T-helper 2 cell (primary cell): ENCODE measurements at regions not wholly inside any gene's neighbourhood (a gene's known extent, or its start where the extent isn't known, plus 50 kb on each side); places are given as distances from the start of the nearest gene placed in this dataset.
"Not testable (repeated sequence)": the region's sequence is repeated elsewhere in the genome, so short reads cannot be mapped to it uniquely, and the experiment has no call there.

Experiments used
- DNase-seq, 5 experiments: peaks; one replicate each; pipeline versions ENCODE4 v3.0.0 to v3.0.0-alpha.2; 2012 to 2022

- not testable (repeated sequence) for DNase-seq
These were observed 215.0 kb downstream of the STIM2 start for GRCh38 chr4:27075603-27076002.

GRCh38 chr4:27078934-27079455, 218.4 kb downstream of the STIM2 start:
- no peak for DNase-seq

- DNase-seq = no peak
These were observed 221.3 kb downstream of the STIM2 start for GRCh38 chr4:27081675-27082586.

GRCh38 chr4:27082776-27083175, 222.1 kb downstream of the STIM2 start:
- DNase-seq = no peak

GRCh38 chr4:27084685-27085361, 224.2 kb downstream of the STIM2 start:
- no peak for DNase-seq

GRCh38 chr4:27085396-27085795, 224.8 kb downstream of the STIM2 start:
- DNase-seq = no peak

GRCh38 chr4:27087306-27088045, 226.8 kb downstream of the STIM2 start:
- no peak for DNase-seq

- DNase-seq = no peak
These were observed 227.8 kb downstream of the STIM2 start for GRCh38 chr4:27088491-27088890.

GRCh38 chr4:27089186-27089585, 228.5 kb downstream of the STIM2 start:
- DNase-seq = no peak

GRCh38 chr4:27090406-27090805, 229.8 kb downstream of the STIM2 start:
- DNase-seq = no peak

- DNase-seq = no peak
These were observed 233.6 kb downstream of the STIM2 start for GRCh38 chr4:27094224-27094623.

GRCh38 chr4:27094783-27095182, 234.1 kb downstream of the STIM2 start:
- DNase-seq = no peak

GRCh38 chr4:27096142-27096824, 235.6 kb downstream of the STIM2 start:
- DNase-seq = no peak

GRCh38 chr4:27098034-27098433, 237.4 kb downstream of the STIM2 start:
- no peak for DNase-seq

GRCh38 chr4:27100713-27101112, 240.1 kb downstream of the STIM2 start:
- no peak for DNase-seq

GRCh38 chr4:27101126-27101525, 240.5 kb downstream of the STIM2 start:
- DNase-seq = no peak

GRCh38 chr4:27101561-27101960, 240.9 kb downstream of the STIM2 start:
- no peak for DNase-seq

GRCh38 chr4:27111627-27112026, 251.0 kb downstream of the STIM2 start:
- no peak for DNase-seq

- no peak for DNase-seq
These were observed 251.9 kb downstream of the STIM2 start for GRCh38 chr4:27112587-27112986.

- DNase-seq = no peak
These were observed 254.6 kb downstream of the STIM2 start for GRCh38 chr4:27115221-27115620.

- DNase-seq = no peak
These were observed 256.8 kb downstream of the STIM2 start for GRCh38 chr4:27117453-27117852.

GRCh38 chr4:27119239-27119638, 258.6 kb downstream of the STIM2 start:
- no peak for DNase-seq

GRCh38 chr4:27121830-27122229, 261.2 kb downstream of the STIM2 start:
- DNase-seq = no peak
